HG02973 (cell line): ENCODE measurements at regions not wholly inside any gene's neighbourhood (a gene's known extent, or its start where the extent isn't known, plus 50 kb on each side); places are given as distances from the start of the nearest gene placed in this dataset.

Experiments
- ATAC-seq: cut with Tn5 transposase; IDR thresholded peaks from one replicate; pipeline ENCODE4 v1.9.1; 2021; ENCODE audit warnings: moderate library complexity; ENCODE audit not compliant: unreplicated experiment

GRCh38 chr11:15650105-15650938 is 535.6 kb downstream of the INSC start:
- peak; percentile 98 for ATAC-seq

- ATAC-seq, result no peak
Measured at GRCh38 chr11:15651033-15651432, 536.3 kb downstream of the INSC start.

GRCh38 chr11:15651816-15652215 is 537.1 kb downstream of the INSC start:
- no peak for ATAC-seq

- ATAC-seq, result no peak
Measured at GRCh38 chr11:15653191-15653710, 538.5 kb downstream of the INSC start.

- no peak for ATAC-seq
Measured at GRCh38 chr11:15654451-15654850, 539.7 kb downstream of the INSC start.

- ATAC-seq, result no peak
Measured at GRCh38 chr11:15655552-15655951, 540.8 kb downstream of the INSC start.

GRCh38 chr11:15657264-15657663 is 542.5 kb downstream of the INSC start:
- no peak for ATAC-seq

GRCh38 chr11:15660496-15660895 is 545.8 kb downstream of the INSC start:
- ATAC-seq, result no peak

GRCh38 chr11:15662285-15662684 is 547.6 kb downstream of the INSC start:
- no peak for ATAC-seq

- no peak for ATAC-seq
Measured at GRCh38 chr11:15663777-15664218, 549.1 kb downstream of the INSC start.

GRCh38 chr11:15665368-15665871 is 550.7 kb downstream of the INSC start:
- no peak for ATAC-seq

- ATAC-seq, result no peak
Measured at GRCh38 chr11:15667127-15667725, 552.5 kb downstream of the INSC start.

- ATAC-seq, result no peak
Measured at GRCh38 chr11:15668718-15669117, 554.0 kb downstream of the INSC start.

- ATAC-seq, result no peak
Measured at GRCh38 chr11:15670520-15671070, 555.9 kb downstream of the INSC start.

GRCh38 chr11:15671216-15671615 is 556.5 kb downstream of the INSC start:
- no peak for ATAC-seq

- no peak for ATAC-seq
Measured at GRCh38 chr11:15672825-15673224, 558.1 kb downstream of the INSC start.

- ATAC-seq, result no peak
Measured at GRCh38 chr11:15673408-15673831, 558.7 kb downstream of the INSC start.

- ATAC-seq, result no peak
Measured at GRCh38 chr11:15674756-15675155, 560.0 kb downstream of the INSC start.

- ATAC-seq, result no peak
Measured at GRCh38 chr11:15675683-15676082, 561.0 kb downstream of the INSC start.

GRCh38 chr11:15677181-15677580 is 562.5 kb downstream of the INSC start:
- no peak for ATAC-seq

GRCh38 chr11:15683528-15683927 is 568.8 kb downstream of the INSC start:
- no peak for ATAC-seq

GRCh38 chr11:15685306-15685705 is 570.6 kb downstream of the INSC start:
- no peak for ATAC-seq
